GM12872 (cell line): ENCODE measurements at regions not wholly inside any gene's neighbourhood (a gene's known extent, or its start where the extent isn't known, plus 50 kb on each side); places are given as distances from the start of the nearest gene placed in this dataset.

Experiments
- TF ChIP-seq, protein P1 (sequence below): IDR thresholded peaks from 3 replicates; pipeline ENCODE4 v1.5.1; 2011; ENCODE audit warnings: low read depth, mild to moderate bottlenecking, low read length, moderate library complexity; ENCODE audit not compliant: insufficient read depth

DNA sequence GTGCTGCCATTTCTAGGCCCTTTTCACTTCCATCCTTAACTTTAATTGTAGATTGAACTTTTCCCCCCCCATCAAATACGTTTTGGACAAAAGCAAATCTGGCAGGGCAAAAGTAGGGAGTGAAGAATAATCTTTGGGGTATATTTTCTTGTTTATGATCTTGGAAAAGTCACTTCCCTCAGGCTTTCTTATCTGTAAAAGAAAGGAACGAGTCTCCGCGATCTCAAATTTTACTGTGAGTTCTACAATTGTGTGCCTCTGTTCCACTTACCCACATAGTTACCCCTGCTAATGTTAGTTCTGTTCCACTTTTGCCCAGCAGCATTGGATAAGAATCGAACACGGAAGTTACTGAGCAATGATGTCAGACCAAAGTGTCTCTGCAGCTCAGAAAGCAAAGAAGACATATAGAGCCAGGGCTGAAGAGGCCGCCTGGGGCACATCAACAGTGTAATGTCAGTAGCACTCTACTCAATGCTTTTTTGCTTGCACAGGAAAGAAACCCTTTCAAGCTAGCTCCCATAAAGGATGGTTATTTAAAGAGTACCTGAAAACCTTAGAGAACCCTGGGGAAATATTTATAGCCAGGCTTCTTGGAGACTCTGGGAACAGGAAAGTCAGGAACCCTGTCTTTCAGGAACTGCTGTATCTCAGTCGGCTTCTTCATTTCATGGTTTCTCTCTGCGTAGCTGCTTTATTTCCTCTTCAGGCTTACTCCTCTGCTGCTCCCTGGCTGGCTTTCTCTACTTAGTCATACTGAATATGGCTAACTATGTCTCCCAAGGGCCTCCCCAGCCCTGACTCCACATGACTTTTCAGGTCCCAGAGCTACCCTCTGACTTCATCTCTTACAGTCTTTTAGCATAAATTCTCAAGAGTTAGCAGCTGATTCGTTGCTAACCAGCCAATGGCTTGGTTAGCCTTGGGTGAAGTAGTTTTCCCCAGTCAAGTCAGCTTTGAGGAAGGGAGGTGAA, 123.7 kb upstream of the FAM3C start:
- TF ChIP-seq, protein P1, sequence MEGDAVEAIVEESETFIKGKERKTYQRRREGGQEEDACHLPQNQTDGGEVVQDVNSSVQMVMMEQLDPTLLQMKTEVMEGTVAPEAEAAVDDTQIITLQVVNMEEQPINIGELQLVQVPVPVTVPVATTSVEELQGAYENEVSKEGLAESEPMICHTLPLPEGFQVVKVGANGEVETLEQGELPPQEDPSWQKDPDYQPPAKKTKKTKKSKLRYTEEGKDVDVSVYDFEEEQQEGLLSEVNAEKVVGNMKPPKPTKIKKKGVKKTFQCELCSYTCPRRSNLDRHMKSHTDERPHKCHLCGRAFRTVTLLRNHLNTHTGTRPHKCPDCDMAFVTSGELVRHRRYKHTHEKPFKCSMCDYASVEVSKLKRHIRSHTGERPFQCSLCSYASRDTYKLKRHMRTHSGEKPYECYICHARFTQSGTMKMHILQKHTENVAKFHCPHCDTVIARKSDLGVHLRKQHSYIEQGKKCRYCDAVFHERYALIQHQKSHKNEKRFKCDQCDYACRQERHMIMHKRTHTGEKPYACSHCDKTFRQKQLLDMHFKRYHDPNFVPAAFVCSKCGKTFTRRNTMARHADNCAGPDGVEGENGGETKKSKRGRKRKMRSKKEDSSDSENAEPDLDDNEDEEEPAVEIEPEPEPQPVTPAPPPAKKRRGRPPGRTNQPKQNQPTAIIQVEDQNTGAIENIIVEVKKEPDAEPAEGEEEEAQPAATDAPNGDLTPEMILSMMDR: no peak

DNA sequence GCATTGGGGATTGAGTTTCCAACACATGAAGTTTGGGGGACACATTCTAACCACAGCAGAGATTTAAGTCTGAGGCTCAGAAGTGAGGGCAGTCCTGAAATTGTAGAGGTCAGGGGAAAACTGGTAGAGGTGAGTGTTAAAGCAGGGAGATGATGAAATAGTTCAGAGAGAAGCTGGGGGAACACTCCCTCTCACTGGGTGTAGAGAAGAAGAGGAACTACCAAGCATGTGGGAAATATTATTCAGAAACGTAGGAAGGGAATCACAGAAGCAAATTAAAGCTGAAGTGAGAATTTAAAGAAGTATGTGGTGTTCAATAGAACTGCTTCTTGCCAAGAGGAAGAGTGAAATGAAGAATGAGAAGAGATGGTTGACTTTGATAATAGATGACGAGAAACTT, 121.5 kb upstream of the FAM3C start:
- TF ChIP-seq, protein P1: no peak

DNA sequence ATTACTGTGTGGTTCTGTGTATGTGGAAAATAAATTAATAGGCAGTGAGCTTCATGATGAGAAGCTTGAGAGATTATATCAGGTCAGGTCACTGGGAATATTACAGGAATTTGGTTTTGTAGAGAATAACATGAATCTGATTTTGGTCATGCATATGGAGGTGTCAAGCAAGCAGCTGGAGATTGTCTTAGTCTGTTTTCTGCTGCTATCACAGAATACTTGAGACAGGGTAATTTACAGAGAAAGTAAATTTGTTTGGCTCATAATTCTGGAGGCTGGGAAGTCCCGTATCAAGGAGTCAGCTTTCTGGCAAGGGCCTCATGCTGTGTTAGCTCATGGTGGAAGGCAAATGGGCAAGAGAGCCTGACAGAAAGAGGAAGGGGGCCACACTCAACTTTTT, 120.7 kb upstream of the FAM3C start:
- TF ChIP-seq, protein P1: no peak

DNA sequence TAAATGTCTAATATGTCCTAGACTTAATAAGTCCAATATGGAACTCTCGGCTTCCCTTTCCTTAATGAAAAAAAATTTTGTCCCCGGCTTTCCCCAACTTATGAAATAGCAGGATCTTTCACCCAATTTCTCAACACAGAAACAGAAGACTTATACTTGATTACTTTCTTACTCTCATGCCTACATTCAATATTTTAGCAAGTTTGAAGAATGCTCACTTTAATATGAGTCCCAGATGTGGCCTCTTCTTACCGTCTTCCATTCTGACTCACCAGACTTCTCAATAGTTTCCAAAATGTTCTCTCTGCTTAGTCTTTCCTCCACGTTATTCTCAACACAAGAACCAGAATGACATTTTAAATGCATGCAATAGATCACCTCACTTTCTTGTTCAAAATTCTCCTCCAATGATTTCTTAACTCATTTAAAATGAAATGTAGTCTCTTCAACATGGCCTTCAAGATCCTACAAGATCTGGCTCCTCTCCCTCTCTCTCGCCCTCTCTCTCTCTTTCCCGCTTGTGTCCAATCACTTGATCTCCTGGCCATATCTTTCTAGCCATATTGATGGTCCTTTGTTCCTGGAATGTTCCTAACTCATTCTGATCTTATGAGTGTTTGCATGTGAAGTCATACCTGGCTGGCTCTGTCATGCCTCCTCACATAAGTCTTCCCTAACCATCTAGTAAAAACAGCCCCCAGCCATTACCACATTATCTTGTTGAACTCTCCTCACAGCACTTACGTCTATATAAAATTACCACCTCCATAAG, 119.7 kb upstream of the FAM3C start:
- TF ChIP-seq, protein P1: no peak

DNA sequence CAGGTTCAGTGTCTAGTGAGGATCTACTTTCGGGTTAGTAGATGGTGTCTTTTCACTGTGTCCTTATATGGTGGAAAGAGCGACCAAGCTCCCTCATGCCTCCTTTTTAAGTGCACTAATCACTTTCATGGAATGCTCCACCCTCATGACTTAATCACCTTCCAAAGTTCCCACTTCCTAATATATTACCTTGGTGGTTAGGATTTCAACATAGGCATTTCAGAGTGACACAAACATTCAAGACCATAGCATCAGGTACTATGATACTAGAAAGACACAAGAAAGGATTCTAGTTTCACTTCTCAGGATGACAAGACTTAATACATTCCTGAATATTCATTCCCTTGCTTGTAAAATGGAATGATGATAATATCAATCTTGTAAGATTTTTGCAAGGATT, 119.1 kb upstream of the FAM3C start:
- TF ChIP-seq, protein P1: no peak

DNA sequence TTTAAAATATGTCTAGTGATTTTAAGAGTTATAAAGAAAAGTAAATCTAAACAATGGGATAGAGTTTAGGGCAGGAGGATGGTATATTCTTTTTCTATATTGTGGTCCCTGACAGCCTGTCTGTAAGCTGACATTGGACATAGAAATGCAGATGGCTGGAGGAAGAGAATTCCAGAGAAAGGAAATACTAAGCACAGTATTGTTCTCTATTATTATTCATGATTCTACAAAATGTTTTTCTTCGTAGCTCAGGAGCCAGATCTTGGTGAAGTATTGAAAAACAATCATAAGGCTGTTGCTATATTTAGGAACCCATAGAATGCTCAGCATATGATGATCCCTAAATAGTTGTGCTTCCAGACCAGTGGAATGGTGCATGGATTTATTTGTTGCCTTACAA, 117.0 kb upstream of the FAM3C start:
- TF ChIP-seq, protein P1: no peak

DNA sequence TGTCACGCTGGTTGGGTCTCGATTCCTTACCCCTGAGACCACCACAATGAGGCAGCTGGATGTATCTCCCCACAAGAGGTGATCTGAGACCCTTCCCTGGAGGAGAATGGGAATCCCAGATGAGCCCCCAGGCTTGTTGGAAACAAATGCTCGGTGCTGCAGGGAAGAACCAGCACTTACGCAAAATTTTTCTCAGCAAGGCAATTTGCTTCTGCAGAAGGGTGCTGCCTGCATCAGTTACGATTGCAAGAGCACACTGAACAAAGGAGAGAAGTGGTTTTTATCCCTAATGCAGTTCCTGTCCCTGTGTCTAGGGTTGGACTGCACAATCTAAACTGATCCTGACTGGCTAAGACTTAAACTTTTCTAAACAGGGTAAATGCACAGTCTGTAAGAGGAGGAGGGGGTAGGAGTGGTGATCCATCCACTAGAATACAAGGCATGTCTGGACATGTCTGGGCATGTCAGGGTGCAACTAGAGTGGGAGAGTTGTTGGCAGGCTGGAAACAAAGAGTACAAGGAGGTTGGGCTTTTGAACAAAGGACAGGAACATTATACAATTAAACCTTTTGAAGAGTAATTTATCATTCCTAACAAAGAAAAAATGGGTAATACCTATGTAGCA, 114.9 kb upstream of the FAM3C start:
- TF ChIP-seq, protein P1: no peak
